ENCODE measurements at regions not wholly inside any gene's neighbourhood (a gene's known extent, or its start where the extent isn't known, plus 50 kb on each side); places are given as distances from the start of the nearest gene placed in this dataset.

GRCh38 chrX:39452401-39452800 is 645.4 kb downstream of the BCOR start:
- DNase-seq: no peak

- DNase-seq: peak; percentile 70
Observed at GRCh38 chrX:39453889-39454621, 643.7 kb downstream of the BCOR start.

- no peak for DNase-seq
Observed at GRCh38 chrX:39456894-39457604, 640.7 kb downstream of the BCOR start.

DNA sequence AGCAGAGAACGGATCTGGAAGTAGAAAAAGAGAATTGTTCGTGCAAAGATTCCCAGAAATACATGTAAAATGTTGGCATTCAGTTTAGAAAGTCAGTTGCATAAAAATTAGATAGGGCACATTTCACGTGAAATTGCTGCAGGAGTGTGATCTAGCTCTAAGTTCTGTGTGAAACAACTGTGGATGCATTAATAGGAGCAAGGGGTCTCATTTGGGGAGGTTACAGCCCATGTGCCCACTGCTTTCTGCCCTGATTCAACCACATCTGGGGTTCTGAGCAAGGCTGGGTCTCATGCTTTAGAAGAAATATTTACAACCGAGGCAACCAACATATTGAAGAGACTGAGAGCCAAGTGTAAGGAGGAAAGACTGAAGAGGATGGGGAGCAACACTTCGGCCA is 639.0 kb downstream of the BCOR start:
- no peak for DNase-seq

- no peak for DNase-seq
Observed at GRCh38 chrX:39459204-39459603, 638.6 kb downstream of the BCOR start.

DNA sequence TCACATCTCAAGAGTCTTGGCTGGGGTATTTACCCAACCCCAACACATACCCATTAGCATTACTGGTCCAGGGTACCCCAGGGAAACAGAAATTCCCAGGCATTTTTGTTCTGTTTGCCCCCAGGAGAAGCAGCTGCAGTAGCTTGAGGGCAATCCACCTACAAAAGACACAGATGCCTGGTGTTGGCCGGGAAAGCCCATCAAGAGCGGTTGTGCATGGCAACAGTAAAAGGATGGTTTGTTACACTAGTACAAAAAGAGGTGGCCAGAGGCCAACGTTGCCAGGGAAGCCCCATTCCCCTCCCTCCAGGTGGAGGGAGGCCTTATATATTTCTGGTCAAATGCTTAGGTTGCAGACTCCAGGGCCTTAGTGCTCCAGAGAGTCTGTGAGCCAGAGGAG is 637.8 kb downstream of the BCOR start:
- DNase-seq: no peak

DNA sequence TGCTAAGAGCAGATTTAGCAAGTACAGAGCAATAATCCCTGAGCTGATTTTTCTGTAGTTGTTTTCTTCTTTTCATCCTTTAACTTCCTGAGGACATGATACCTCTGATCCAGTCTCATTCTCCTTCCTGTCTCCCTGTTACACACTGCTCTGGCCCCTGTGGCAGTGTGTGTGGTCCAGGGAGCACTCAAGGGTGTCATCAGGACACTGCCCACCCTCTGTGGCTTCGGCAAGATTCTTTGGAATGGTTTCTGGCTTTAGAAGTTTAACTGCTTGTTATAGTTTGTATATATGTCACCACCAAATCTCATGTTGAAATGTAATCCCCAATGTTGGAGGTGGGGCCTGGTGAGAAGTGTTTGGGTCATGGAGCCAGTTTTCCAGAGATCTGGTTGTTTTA is 637.3 kb downstream of the BCOR start:
- no peak for DNase-seq

DNA sequence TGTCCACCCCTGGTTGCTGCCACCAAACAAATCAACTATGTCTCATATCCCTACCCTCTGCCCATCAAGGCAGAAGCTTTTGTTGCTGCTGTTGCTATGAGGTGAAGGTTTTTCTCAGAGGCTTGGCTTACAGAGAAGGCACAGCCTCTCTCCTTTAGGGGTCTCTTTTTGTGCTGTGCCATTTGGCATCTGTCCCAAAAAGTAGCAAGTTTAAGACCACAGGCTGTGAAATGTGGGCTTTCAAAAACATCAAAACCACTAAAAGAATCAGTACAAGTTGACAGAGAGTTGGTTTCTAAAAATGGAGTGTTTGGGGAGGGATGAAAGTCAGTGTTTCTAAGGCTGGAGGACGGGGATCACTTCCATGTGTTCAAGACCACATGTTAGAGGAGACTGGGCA is 634.9 kb downstream of the BCOR start:
- DNase-seq: no peak

- DNase-seq: no peak
Observed at GRCh38 chrX:39464253-39464652, 633.5 kb downstream of the BCOR start.

DNA sequence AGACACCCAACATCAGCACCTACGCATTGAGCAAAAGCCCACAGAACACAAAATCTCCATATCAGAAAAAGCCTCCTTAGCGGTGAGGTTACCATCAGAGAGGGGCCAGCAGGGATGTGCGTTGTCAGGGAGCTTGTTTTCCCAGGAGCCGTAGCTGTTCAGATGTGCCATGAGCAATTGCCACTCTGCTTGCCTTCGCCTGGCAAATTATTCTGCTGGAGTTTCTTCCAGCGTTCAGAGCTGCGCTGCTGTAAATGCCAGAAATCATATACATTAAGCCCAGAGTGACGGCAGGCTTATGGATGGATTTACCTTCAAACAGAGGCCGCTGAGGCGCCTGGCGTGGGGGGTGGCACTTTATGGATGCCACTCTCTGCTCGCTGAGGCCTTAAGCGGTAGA is 632.3 kb downstream of the BCOR start:
- DNase-seq: no peak

DNA sequence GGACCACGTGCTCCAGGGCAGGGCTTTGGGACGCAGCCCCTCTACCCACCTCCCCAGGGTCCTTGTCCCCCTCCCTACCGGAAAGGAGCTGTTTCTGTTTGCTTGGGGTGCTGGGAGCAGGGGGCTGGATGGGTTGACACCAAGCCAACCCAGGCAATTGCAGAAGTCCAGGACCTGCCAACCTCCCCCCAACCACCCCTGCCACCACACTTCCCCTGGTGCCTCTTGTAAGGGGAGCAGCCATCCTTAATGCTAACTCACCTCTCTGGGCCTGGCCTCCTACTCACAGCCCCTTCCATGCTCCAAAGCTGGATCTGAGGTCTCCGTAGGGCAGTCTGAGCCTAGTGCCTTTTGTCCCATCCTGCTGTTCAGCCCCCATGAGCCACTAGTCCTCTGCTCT is 631.9 kb downstream of the BCOR start:
- no peak for DNase-seq

GRCh38 chrX:39469126-39469525 is 628.6 kb downstream of the BCOR start:
- no peak for DNase-seq

DNA sequence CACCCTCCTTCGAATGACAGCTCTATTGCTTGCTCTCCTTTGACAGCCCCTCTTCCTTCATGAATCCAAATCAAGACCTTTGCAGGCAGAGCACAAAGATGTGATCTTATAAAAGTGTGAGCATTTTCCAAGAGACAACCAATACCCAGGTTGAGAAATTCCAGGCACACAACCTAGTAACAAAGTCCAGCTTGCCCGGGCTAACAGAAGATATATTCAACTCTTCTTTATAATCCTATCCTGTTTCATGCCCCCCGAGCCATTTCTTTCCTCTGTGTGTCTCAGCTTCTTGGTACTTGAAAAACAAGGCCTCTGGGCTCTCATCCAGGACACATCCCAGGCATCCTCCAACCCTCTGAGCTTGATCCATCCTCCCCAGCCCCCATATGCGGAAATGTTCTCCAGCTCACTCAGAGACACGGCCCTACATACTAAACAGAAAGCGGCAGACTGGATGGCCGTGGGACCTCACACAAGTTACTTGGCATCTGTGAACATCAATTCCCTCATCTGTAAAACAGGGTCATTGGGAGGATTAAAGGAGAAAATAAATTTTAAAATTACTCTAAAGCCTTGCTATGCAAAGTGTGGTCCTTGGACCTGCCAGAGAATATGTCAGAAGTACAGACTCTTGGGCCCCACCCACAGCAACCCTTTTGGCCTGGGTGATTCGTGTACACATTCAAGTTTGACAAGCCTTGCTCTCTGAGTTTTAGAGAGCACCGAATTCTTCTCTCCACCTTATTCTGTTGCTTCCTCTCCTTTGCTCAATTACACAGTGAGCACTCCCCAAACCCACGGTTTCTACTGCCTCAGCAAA is 627.0 kb downstream of the BCOR start:
- DNase-seq: peak; percentile 72

DNA sequence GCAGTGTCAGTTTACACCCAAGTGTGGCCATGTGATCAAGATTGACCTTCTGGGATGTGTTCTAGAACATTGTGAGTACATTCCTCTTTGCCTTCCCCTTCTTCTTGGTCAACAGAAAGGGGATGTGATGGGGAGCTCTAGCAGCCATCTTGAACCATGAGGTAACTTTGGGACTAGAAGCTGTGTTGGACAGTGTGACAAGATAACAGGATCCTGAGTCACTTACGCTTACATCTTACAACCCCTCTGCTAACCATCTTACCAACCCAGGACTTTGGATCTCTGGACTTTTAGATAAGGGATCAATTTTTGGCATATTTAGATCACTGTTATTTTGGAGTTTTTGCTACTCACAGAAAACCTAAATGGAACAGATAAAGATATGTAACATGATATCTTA is 625.6 kb downstream of the BCOR start:
- DNase-seq: no peak

DNA sequence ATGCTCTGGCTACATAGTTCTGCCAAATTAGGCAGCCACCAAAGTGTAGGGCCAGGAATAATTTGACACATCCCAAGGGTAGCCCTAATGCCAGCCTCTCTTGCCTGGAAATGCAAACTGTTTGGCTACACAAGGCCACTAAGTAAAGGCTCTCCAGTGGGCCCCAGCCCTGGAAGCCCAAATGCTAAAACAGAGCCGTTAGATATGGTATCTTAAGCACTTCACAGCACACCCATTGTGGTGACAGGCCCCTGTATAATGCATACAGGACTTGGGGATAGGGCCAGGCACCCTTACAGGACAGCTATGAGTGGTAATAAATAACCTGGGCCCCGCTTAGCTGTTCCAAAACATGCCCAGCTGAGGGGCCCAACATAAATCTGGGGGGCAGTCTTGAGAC is 623.9 kb downstream of the BCOR start:
- no peak for DNase-seq

DNA sequence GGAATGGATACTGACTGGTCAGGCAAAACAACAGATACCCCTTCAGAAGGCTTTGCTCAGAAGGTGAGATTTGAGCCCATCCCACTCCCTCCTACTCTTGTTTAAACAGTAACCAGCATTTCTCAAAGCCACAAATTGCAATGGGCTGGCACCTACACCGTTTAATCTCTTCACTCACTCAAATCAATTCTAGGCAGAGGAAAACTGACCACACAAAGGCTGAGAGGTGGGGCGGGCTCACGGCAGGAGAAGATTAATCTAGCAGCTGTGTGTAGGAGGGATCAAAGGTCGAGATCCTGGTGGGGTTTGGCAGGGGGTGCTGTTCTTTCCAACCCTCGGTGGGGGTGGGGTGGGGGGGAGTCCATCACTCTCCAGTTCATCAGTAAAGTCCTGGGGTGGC is 622.4 kb downstream of the BCOR start:
- no peak for DNase-seq

GRCh38 chrX:39476604-39477021 is 621.1 kb downstream of the BCOR start:
- DNase-seq: no peak

GRCh38 chrX:39477031-39477761 is 620.6 kb downstream of the BCOR start:
- DNase-seq: no peak

GRCh38 chrX:39477762-39478120 is 620.0 kb downstream of the BCOR start:
- DNase-seq: peak; percentile 69

GRCh38 chrX:39479856-39480255 is 617.9 kb downstream of the BCOR start:
- no peak for DNase-seq

GRCh38 chrX:39480963-39481362 is 616.8 kb downstream of the BCOR start:
- no peak for DNase-seq

- DNase-seq: no peak
Observed at GRCh38 chrX:39481621-39482020, 616.1 kb downstream of the BCOR start.
